HG02759 (cell line): ENCODE measurements at regions not wholly inside any gene's neighbourhood (a gene's known extent, or its start where the extent isn't known, plus 50 kb on each side); places are given as distances from the start of the nearest gene placed in this dataset.

Experiments used
- ATAC-seq: cut with Tn5 transposase; IDR thresholded peaks from one replicate; pipeline ENCODE4 v1.9.1; 2021; ENCODE audit warnings: mild to moderate bottlenecking, moderate library complexity; ENCODE audit not compliant: unreplicated experiment

DNA sequence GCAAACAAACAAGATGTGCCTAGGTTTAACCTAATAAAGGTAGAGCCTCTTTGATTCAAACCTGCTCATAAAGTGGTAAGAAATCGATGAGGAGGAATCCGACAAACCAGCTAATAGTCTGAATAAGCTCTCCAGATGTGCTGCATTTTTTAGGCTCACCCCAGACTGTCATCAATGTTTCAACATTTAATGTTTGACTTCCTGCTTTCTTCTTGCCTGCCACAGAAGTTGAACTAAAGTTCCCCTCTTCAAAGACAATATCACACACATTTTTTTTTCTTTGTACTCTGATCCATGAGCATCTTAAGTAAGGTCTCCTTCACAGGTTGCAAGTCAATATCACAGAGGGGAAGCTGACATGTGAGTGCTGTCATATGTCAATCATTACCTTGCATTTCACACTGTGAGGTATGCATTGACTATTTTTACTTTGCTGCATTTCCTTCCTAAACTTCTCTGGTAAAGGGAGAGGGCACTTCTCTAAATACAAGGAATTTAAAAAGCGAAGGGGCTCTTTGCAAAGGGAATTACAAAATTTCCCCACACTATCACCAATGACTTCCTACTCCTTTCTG is 172.3 kb upstream of the MCTP2 start:
- ATAC-seq, result no peak

DNA sequence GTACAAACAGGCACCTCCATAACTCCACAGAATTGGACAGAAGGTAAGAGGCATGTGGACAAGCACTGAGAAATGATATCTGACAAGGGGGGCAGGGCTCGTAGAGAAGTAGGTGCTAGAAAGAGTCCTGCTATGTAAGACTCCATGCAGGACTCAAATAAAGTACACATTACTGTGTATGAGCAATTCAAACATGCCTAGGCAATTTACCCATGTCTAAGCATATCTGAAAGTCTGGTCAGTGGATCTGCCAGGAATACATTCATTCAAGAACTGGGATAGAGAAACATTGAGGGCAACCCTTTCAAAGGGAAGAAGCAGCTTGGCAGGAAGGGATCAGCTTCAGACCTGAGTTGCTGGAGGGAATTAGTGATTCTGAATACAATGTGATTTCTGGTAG is 174.1 kb upstream of the MCTP2 start:
- no peak for ATAC-seq

GRCh38 chr15:94056314-94056713 is 175.0 kb upstream of the MCTP2 start:
- no peak for ATAC-seq

GRCh38 chr15:94053626-94054025 is 177.7 kb upstream of the MCTP2 start:
- no peak for ATAC-seq

GRCh38 chr15:94052711-94053110 is 178.7 kb upstream of the MCTP2 start:
- ATAC-seq, result no peak

- ATAC-seq, result no peak
Observed at GRCh38 chr15:94047566-94047965, 183.8 kb upstream of the MCTP2 start.

DNA sequence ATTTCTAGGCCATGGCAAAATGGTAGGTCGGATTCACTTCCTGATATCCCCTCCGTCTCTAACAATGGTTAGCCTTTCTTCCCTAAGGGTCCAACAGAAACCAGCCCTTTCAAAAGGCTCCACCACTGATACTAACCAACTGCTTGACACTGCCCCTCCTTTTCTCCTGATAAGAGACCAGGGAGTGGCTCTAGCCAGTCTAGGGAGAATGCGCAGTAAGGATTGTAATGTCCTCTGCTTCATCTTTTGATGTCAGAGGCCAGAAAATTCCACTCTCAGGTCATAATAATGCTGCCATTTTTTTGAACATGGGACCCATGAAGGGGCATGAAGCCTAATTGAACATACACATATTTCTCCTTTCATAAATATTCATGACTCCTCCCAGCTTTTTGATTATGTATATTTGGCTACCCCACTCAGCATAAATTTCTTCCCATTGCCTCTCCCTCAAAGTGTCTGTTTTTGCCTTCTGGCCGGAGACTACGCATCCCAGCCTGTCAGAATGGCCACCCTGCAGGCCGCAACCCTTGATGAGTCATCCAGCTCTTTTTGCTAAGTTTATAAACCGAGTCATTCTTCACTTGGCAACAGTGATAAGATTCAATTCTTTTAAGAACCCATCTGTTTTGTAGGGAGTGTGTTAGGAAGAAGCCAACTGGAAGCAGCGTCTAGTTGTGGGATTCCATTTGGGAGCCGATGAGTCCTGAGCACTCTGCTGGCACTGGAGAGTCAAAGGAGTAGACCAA is 189.0 kb upstream of the MCTP2 start:
- no peak for ATAC-seq

DNA sequence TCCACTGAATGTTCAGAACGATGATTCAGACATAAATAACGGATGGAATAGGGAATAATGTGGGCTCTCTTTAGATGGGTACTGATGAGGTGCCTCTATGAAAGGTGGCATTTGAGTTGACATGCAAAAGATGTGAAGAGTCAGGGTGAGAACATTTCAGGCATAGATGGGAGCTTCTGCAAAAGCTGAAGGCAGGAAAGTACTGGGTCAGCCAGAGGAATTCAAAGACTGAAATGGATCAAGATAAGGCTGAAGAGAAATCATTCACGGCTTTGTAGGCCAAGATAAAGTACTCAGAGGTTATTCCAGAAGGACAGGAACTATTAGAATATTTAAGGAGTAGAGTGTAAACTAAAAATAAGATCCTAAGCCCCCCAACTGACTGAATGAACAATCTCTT is 189.6 kb upstream of the MCTP2 start:
- no peak for ATAC-seq

DNA sequence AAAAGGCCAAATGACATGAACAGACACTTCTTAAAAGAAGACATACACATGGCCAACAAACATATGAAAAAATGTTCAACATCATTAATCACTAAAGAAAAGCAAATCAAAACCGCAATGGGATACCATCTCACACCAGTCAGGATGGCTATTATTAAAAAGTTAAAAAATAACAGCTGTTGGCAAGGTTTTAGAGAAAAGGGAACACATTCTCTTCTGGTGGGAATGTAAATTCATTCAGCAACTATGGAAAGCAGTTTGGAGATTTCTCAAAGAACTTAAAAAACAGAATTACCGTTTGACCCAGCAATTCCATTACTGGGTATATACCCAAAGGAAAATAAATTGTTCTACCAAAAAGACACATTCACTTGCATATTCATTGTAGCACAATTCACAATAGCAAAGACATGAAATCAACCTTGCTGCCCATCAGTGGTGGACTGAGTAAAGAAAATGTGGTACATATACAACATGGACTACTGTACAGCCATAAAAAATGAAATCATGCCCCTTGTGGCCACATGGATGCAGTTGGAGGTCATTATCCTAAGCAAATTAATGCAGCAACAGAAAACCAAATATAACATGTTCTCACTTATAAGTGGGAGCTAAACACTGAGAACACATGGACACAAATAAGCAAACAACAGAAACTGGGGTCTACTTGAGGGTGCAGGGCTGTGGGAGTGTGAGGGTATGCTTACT is 190.7 kb upstream of the MCTP2 start:
- no peak for ATAC-seq

GRCh38 chr15:94036156-94036555 is 195.2 kb upstream of the MCTP2 start:
- ATAC-seq, result no peak

DNA sequence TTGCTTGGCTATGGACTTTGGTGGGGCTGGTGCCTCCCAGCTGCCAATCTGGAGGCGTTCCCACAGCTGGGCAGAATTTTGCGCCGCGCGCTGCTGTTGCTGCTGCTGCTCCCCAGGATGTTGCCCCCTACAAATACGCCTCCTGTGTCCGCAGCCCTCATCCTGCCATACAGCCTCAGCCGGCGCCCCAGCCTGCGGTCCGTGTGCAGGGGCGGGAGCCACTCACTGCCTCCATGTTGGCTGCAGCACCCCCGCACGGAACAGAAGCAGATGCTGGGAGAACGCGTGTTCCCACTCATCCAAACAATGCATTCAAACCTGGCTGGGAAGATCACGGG is 197.7 kb upstream of the MCTP2 start:
- no peak for ATAC-seq

DNA sequence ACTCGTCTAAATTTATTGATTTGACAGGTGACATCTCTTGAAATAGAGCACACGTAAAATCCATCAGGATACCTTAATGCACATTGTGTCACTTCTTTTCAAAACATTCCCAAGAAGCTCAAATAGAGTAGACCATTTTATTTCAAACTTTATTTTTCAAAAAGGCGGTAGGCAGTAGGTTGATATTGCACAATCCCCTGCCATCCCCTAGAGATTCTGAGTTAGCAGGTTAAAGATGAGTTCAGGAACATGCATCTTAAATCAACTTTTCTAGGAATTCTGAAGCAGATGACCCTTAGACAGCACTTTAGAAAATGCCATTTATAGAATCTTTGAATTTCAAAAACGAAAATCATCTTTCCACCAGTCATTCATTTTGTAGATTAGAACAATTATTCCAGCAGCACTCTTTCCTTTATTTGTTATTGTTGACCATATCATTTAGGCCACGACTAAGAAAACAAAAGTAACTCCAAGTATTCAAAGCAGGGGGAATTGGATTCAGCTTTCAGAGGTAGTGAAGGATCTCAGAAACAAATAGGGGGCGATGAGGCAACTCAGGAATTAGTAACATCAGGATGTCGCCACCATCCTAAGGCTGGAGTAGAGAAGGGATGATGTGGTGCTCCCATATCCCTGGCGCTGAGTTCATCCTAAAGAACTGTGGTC is 198.2 kb upstream of the MCTP2 start:
- no peak for ATAC-seq

GRCh38 chr15:94032571-94032970 is 198.8 kb upstream of the MCTP2 start:
- no peak for ATAC-seq

DNA sequence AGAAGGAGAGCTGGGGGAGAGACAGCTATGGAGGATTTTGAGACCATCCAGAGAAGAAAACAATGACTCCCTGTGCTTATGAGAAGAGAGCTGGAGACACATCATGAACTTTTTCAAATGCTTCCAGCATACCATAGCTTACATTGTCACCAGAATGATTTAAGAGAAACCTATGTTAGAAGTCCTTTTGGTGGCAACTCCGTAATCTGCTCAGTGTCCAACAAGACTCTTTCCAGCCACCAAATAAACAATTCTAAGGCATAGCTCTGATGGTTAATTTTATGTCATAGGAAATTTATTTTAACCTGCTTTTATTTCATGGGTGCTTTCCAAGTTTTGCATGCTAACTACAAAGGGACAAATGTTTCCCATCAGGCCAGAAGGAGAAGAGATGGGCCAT is 200.3 kb upstream of the MCTP2 start:
- ATAC-seq, result no peak

DNA sequence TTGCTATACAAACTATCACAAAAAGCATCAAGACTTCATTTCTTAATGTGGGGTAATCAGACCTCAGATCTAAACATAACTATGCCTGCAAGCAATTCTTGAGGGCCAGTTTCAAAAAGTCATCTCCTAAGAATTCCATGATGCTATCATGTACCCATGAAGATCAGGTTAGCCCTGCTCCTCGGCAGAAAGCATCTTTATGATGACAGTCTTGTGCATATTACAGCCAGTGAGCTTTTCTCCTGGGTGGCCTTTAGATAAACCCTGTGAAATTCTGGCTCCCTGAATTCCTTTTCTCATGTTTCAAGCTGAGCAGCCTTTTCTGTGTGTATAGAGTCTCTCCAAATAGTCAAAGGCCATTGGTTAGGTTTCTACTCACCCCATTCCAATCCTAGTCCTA is 201.9 kb upstream of the MCTP2 start:
- ATAC-seq, result no peak

- ATAC-seq, result no peak
Observed at GRCh38 chr15:94028809-94029208, 202.6 kb upstream of the MCTP2 start.

DNA sequence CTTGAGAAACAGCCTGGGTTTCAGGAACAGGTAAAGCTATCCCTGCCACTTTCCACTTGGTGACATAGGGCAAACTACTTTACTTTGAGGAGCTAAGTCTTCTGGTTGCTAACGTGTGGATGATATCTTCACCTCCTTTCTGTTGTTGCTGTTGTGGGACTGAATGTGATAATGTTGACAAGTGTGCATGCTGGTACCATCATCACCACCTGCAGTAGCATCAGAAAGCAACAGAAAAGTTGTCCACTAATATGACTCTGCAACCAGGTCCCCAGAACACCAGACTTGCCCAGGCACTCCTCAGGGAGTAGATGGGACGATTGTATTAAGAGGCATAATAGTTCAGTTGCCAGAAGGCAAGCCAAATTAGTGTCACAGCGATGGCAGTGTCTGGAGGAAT is 203.2 kb upstream of the MCTP2 start:
- no peak for ATAC-seq

DNA sequence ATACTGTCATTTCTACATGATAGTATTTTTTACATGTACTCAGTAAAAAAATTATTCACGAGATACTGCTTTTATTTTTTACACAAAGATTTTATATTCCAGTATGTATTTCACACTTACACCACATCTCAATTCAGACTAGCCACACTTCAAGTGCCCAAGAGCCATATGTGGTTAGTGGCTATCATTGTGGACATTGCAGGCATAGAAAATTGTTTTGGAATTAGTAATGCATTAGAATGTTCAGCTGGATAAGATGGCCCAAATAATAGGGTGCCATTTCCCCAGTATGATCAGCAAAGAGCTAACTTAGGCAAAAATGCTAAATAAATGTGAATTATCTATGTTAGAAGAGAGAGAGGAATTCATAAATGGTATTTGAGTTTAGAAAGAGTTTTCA is 203.8 kb upstream of the MCTP2 start:
- ATAC-seq, result no peak

DNA sequence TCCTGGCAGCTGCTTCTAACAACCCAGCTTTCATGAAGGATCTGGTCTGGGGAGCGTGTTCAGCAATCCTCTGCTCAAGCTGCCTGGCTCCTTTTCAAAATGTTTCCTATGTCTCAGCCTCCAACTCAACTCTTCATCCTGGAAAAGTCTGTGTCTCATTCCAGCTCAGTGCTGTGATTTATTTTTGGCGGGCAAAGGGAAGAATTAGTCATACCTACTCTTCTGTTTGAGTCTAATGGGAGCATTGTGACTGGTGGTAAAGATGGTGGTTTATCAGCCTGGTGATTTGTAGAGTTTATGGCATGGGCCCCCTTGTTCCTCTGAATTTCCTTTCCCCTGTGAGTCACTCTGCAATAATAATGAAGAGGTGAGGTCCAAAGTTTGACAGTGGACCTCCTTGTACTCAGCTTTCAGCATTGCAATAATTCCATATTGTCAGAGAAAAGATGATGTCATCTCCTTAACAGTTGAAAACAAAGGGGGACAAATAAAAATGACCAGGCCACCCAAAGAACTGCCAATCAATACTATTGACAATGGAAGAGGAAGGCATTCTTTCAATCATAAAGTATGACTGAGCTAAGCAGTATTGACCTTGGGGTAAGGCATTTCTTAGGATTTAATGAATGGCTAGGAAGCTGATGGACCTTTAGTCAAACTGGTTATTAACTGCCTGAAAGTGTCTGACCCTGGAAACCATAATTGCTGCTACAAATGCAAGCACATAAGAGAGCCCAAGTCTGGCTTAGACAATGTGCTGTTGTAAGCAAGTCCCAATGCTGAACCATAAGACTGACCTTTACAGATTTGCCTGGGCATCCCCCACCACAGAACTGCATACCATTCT is 204.7 kb upstream of the MCTP2 start:
- ATAC-seq, result no peak

- no peak for ATAC-seq
Observed at GRCh38 chr15:94023531-94023930, 207.8 kb upstream of the MCTP2 start.
